ENCODE measurements at regions not wholly inside any gene's neighbourhood (a gene's known extent, or its start where the extent isn't known, plus 50 kb on each side); places are given as distances from the start of the nearest gene placed in this dataset.

DNA sequence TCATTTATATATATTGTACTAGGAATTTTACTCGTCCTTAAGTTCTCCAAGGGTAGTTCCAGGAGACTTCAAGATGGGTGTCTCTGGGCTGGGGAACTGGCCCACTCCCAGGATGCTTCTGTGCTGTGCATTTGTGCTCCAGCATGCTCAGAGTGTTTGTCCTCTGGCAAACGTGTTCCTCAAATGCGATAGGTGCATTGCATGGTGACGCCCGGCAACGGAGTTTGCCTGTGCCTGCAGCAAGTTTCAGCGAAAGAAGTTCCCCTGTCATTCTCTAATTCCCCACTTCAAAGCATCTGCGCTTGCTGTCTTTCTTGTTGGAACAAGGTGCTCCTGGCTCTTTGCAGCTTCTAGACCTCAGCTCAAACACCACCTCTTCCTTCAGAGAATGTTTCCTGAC lies 465.1 kb downstream of the GALR1 start:
- no peak overlapping the region for H3K27ac Mint-ChIP-seq
- Histone ChIP-seq H3K4me1 (ENCODE audit: control insufficient read depth in 1 of 2, insufficient read depth in 2 of 2, low read length in 2 of 2) (no peaks in the 10 kb centered on the region), H3K9ac (ENCODE audit: insufficient read depth, low read length, poor library complexity, severe bottlenecking) (no peak overlapping the region), H3K9me3 (replicated peaks in 1 of 2; ENCODE audit: control insufficient read depth in 1 of 2, insufficient read depth in 1 of 2, low read length in 2 of 2) (no peaks in the 10 kb centered on the region), H3K4me2 (replicated peaks; ENCODE audit: extremely low read depth, low read length, poor library complexity, severe bottlenecking) (no peak overlapping the region), H2AFZ (ENCODE audit: insufficient read depth, low read depth, low read length, poor library complexity, severe bottlenecking) (no peak overlapping the region), H3K4me3 (replicated peaks in 1 of 3; ENCODE audit: low read depth in 2 of 3, low read length in 3 of 3) (no peak overlapping the region), H3K79me2 (ENCODE audit: insufficient read depth, low read length) (no peaks in the 10 kb centered on the region), H4K20me1 (ENCODE audit: insufficient read depth, low read length) (no peaks in the 10 kb centered on the region), H3K27ac (ENCODE audit: low read depth in 1 of 2, low read length in 2 of 2) (no peak overlapping the region), H3K27me3 (ENCODE audit: control insufficient read depth in 2 of 2, insufficient read depth in 2 of 2, low read length in 2 of 2) (no peaks in the 10 kb centered on the region), H3K36me3 (replicated peaks in 1 of 2; ENCODE audit: control insufficient read depth in 1 of 2, insufficient read depth in 2 of 2, low read length in 2 of 2) (no peaks in the 10 kb centered on the region)
- intact Hi-C loops (cut with micrococcal nuclease): no loop called here
- H3K4me1 Mint-ChIP-seq: no peaks in the 10 kb centered on the region
- 85% methylated on average over 7 of the region's 8 CpGs for WGBS (ENCODE audit: insufficient coverage)
- no peaks in the 10 kb centered on the region for H3K36me3 Mint-ChIP-seq
- TF ChIP-seq, protein P1, sequence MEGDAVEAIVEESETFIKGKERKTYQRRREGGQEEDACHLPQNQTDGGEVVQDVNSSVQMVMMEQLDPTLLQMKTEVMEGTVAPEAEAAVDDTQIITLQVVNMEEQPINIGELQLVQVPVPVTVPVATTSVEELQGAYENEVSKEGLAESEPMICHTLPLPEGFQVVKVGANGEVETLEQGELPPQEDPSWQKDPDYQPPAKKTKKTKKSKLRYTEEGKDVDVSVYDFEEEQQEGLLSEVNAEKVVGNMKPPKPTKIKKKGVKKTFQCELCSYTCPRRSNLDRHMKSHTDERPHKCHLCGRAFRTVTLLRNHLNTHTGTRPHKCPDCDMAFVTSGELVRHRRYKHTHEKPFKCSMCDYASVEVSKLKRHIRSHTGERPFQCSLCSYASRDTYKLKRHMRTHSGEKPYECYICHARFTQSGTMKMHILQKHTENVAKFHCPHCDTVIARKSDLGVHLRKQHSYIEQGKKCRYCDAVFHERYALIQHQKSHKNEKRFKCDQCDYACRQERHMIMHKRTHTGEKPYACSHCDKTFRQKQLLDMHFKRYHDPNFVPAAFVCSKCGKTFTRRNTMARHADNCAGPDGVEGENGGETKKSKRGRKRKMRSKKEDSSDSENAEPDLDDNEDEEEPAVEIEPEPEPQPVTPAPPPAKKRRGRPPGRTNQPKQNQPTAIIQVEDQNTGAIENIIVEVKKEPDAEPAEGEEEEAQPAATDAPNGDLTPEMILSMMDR (IDR thresholded peaks at IDR 0.05): no peak
- DNase-seq: no peak
- no peak overlapping the region for H3K4me3 Mint-ChIP-seq
- H3K9me3 Mint-ChIP-seq: peaks cover 0 to 2% (median 0%) of the 10 kb centered on the region in 7 donors
- peaks cover 1 to 9% (median 2%) of the 10 kb centered on the region in 3 donors for H3K27me3 Mint-ChIP-seq (ENCODE audit: low read depth in 3 of 3)

DNA sequence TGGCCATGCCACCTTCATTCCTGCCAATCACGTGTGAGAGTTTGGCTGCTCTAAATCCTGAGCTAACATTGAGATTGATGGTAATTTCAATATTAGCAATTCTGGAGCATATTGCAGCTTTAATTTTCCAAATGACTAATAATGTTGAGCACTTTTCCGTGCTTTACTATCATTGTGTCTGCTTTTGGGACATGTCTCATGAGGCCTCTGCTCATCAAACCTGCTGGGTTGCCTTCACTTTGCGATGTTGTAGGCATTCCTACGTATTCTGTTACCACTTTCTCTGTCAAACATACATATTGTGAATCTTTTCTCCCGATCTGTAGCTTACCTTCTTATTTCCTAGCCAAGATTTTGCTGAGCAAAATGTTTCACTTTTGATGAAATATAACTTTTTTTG lies 466.6 kb downstream of the GALR1 start:
- H3K36me3 Mint-ChIP-seq: no peaks in the 10 kb centered on the region
- H2AFZ ChIP-seq (ENCODE audit: insufficient read depth, low read depth, low read length, poor library complexity, severe bottlenecking): no peak overlapping the region
- H3K4me3 Mint-ChIP-seq: no peak overlapping the region
- no peak overlapping the region for H3K27ac Mint-ChIP-seq
- H3K9me3 ChIP-seq (replicated peaks in 1 of 2; ENCODE audit: control insufficient read depth in 1 of 2, insufficient read depth in 1 of 2, low read length in 2 of 2): no peaks in the 10 kb centered on the region
- no peak for DNase-seq
- H3K36me3 ChIP-seq (replicated peaks in 1 of 2; ENCODE audit: control insufficient read depth in 1 of 2, insufficient read depth in 2 of 2, low read length in 2 of 2): no peaks in the 10 kb centered on the region
- H4K20me1 ChIP-seq (ENCODE audit: insufficient read depth, low read length): no peaks in the 10 kb centered on the region
- TF ChIP-seq, protein P1 (IDR thresholded peaks at IDR 0.05): no peak
- intact Hi-C loops (cut with micrococcal nuclease): no loop called here
- H3K4me3 ChIP-seq (replicated peaks in 1 of 3; ENCODE audit: low read depth in 2 of 3, low read length in 3 of 3): no peak overlapping the region
- H3K4me1 ChIP-seq (ENCODE audit: control insufficient read depth in 1 of 2, insufficient read depth in 2 of 2, low read length in 2 of 2): no peaks in the 10 kb centered on the region
- H3K27me3 ChIP-seq (ENCODE audit: control insufficient read depth in 2 of 2, insufficient read depth in 2 of 2, low read length in 2 of 2): no peaks in the 10 kb centered on the region
- H3K9me3 Mint-ChIP-seq: peaks cover 0 to 2% (median 0%) of the 10 kb centered on the region in 7 donors
- no peak overlapping the region for H3K4me2 ChIP-seq (replicated peaks; ENCODE audit: extremely low read depth, low read length, poor library complexity, severe bottlenecking)
- H3K27ac ChIP-seq (ENCODE audit: low read depth in 1 of 2, low read length in 2 of 2): no peak overlapping the region
- H3K4me1 Mint-ChIP-seq: no peaks in the 10 kb centered on the region
- H3K9ac ChIP-seq (ENCODE audit: insufficient read depth, low read length, poor library complexity, severe bottlenecking): no peak overlapping the region
- H3K79me2 ChIP-seq (ENCODE audit: insufficient read depth, low read length): no peaks in the 10 kb centered on the region
- 100% methylated on average over 2 of the region's 5 CpGs for WGBS (ENCODE audit: insufficient coverage)
- peaks cover 1 to 7% (median 2%) of the 10 kb centered on the region in 3 donors for H3K27me3 Mint-ChIP-seq (ENCODE audit: low read depth in 3 of 3)
